Right atrium auricular region (tissue), 2 donors: ENCODE measurements at regions not wholly inside any gene's neighbourhood (a gene's known extent, or its start where the extent isn't known, plus 50 kb on each side); places are given as distances from the start of the nearest gene placed in this dataset.

Experiments used
- DNase-seq: peaks from one replicate; pipeline ENCODE4 v3.0.0-alpha.2; 2019; ENCODE audit warnings: low spot score
- H3K27ac ChIP-seq, 2 donors: fragments of 200-600 bp; sonication (generic); 1 replicate in 1 of 2; 2 replicates in 1 of 2; pipeline ENCODE4 v1.5.1; 2016 to 2019
- H3K27me3 ChIP-seq, 2 donors: fragments of 200-600 bp; sonication (generic); one replicate each; pipeline versions ENCODE4 v1.5.1 to v1.6.0; 2017 to 2019
- H3K36me3 ChIP-seq: fragments of 200-600 bp; sonication (generic); one replicate; pipeline ENCODE4 v1.5.1; 2016
- H3K4me1 ChIP-seq, 2 donors: fragments of 200-600 bp; sonication (generic); one replicate each; pipeline versions ENCODE4 v1.5.1 to v1.6.0; 2017 to 2019
- H3K4me3 ChIP-seq, 2 donors: fragments of 200-600 bp; sonication (generic); 1 replicate in 1 of 2; 2 replicates in 1 of 2; pipeline ENCODE4 v1.5.1; 2017 to 2019; ENCODE audit warnings: mild to moderate bottlenecking in 1 of 2, moderate library complexity in 1 of 2
- H3K9me3 ChIP-seq, 2 donors: fragments of 200-600 bp; sonication (generic); one replicate each; pipeline ENCODE4 v1.5.1; 2019
- TF ChIP-seq, protein P1 (sequence below), 2 donors: fragments of 200-600 bp; sonication (generic); IDR thresholded peaks; one replicate each; pipeline ENCODE4 v1.5.1; 2019; ENCODE audit warnings: antibody characterized with exemption in 2 of 2

DNA sequence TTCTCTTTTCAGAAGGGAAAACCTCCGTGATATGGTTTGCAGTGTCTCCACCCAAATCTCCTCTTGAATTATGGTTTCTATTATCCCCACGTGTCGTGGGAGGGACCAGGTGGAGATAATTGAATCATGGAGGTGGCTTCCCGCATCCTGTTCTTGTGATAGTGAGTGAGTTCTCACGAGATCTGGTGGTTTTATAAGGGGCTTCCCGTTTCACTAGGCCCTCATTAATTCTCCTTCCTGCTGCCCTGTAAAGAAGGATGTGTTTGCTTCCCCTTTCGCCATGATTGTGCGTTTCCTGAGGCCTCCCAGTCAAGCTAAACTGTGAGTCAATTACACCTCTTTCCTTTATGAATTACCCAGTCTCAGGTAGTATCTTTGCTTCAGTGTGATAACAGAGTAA is 692.7 kb upstream of the GRM7 start:
- Histone ChIP-seq H3K36me3 (no peaks in the 10 kb centered on the region), H3K27ac (no peak overlapping the region), H3K4me3 (no peak overlapping the region), H3K27me3 (no peaks in the 10 kb centered on the region), H3K4me1 (no peaks in the 10 kb centered on the region), H3K9me3 (no peaks in the 10 kb centered on the region)
- no peak for DNase-seq
- TF ChIP-seq, protein P1, sequence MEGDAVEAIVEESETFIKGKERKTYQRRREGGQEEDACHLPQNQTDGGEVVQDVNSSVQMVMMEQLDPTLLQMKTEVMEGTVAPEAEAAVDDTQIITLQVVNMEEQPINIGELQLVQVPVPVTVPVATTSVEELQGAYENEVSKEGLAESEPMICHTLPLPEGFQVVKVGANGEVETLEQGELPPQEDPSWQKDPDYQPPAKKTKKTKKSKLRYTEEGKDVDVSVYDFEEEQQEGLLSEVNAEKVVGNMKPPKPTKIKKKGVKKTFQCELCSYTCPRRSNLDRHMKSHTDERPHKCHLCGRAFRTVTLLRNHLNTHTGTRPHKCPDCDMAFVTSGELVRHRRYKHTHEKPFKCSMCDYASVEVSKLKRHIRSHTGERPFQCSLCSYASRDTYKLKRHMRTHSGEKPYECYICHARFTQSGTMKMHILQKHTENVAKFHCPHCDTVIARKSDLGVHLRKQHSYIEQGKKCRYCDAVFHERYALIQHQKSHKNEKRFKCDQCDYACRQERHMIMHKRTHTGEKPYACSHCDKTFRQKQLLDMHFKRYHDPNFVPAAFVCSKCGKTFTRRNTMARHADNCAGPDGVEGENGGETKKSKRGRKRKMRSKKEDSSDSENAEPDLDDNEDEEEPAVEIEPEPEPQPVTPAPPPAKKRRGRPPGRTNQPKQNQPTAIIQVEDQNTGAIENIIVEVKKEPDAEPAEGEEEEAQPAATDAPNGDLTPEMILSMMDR (IDR thresholded peaks at IDR 0.05), result no peak

DNA sequence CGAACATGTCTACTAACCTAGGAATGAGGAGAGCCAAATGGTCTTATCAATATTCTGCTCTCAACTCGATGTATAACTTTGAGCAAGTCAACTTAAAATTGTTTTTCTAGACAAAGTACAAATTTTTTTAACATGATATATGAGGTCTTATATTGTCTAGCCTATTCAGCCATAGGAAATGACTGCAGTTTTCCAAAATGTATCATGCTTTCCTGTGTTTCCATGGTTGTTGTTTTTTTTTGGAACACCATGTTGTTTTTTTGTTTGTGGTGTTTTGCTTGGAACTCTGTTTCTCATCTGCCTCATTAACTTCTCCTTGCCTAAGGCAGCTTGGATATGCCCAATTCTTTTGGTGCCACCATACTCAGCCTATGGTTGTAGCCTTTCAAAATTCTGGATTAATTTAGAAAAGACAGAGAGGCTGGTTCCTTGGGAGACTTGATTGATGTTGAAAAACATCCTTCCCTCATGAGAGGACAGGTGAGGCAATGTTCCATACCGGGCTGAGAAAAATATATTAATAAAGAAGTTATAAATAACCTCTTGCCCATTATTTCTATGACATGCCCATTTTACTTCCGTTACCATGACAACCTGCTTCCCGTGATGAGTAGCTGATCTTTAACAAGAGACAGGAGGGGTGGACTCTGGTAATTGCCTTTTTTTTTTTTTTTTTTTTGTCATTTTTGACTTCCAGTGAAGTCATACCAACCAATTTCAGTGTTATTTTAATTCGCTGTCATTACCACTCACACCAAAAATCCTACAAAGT is 687.9 kb upstream of the GRM7 start:
- Histone ChIP-seq H3K27ac (no peak overlapping the region), H3K4me3 (no peak overlapping the region), H3K4me1 (no peaks in the 10 kb centered on the region), H3K36me3 (no peaks in the 10 kb centered on the region), H3K27me3 (no peaks in the 10 kb centered on the region), H3K9me3 (no peaks in the 10 kb centered on the region)
- TF ChIP-seq, protein P1 (IDR thresholded peaks at IDR 0.05), result no peak
- DNase-seq, result no peak

DNA sequence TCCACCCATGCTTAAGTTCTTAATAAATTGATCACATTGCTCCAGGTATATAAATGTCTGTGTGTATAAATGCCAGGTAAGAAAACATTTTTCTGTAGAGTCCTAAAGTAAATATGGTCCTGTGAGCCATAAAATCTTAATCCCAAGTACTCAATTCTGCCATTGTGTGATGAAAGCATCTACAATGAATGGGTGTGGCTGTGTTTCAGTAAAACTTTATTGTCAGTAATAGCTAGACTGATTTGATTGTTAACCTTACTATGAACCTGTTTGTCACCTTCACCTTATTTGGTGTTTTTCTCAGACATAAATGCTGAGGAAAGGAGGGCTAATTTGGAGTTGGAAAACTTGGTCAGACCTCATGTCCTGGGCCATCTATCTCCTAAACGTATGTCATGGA is 683.5 kb upstream of the GRM7 start:
- H3K36me3 ChIP-seq, result no peaks in the 10 kb centered on the region
- no peaks in the 10 kb centered on the region for H3K9me3 ChIP-seq
- no peak overlapping the region for H3K27ac ChIP-seq
- H3K4me1 ChIP-seq, result no peaks in the 10 kb centered on the region
- DNase-seq, result no peak
- H3K27me3 ChIP-seq, result no peaks in the 10 kb centered on the region
- TF ChIP-seq, protein P1 (IDR thresholded peaks at IDR 0.05), result no peak
- H3K4me3 ChIP-seq, result no peak overlapping the region

DNA sequence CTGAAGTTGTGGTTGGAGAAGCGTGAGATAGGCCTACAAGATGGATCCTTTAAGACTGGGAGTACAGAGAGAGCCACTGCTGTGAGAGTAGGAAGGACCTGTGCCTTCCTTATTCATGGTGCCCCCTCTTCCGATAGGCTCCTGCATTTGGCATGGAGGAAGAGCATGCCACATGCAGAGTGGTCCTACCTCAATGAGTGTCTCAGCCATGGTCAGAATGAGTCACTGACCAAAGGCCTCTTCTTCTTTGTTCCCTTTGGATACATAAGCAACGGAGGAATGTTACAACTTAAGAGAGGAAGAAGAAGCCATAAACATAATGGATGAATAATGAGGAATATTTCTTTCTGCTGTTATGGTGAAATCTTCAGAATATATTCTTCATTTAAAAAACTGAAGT is 681.2 kb upstream of the GRM7 start:
- H3K4me3 ChIP-seq, result no peak overlapping the region
- H3K4me1 ChIP-seq, result no peaks in the 10 kb centered on the region
- H3K36me3 ChIP-seq, result no peaks in the 10 kb centered on the region
- H3K27ac ChIP-seq, result no peak overlapping the region
- TF ChIP-seq, protein P1 (IDR thresholded peaks at IDR 0.05), result no peak
- DNase-seq, result no peak
- no peaks in the 10 kb centered on the region for H3K27me3 ChIP-seq
- H3K9me3 ChIP-seq, result no peaks in the 10 kb centered on the region

DNA sequence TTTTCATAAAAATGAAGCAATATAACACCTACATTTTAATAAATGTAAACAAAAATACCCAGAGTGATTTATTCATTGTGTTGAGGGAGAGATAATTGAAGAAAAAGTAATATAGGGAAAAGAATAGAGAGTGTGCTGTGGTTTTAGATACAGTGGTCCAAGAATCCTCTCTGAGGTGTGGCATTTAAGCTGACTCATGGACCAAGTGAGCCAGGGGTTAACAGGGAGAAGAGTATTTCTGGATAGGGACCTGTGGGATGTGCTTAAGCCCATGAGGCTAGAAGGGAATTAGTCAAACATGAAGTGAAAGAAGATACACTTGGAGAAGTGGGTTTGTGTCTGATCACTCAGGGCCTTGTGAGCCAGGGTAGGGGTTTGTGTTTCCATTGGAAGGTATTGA is 680.7 kb upstream of the GRM7 start:
- Histone ChIP-seq H3K9me3 (no peaks in the 10 kb centered on the region), H3K36me3 (no peaks in the 10 kb centered on the region), H3K27me3 (no peaks in the 10 kb centered on the region), H3K4me3 (no peak overlapping the region), H3K4me1 (no peaks in the 10 kb centered on the region), H3K27ac (no peak overlapping the region)
- TF ChIP-seq, protein P1 (IDR thresholded peaks at IDR 0.05), result no peak
- DNase-seq, result no peak

DNA sequence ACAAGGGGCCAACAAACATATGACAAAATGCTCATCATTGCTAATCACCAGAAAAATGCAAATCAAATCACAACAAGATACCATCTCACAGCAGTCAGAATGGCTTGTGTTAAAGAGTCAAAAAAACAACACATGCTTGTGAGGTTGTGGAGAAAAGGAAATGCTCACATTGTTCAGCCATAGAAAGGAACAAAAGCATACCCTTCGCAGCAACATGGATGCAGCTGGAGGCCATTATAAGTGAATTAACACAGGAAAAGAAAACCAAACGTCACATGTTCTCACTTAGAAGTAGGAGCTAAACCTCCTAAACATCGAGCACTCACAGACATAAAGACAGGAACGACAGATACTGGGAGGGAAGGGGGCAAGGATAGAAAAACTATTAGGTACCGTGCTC is 678.4 kb upstream of the GRM7 start:
- no peaks in the 10 kb centered on the region for H3K36me3 ChIP-seq

More for the DNA sequence above, 678.4 kb upstream of the GRM7 start:
- no peaks in the 10 kb centered on the region for H3K4me1 ChIP-seq
- H3K4me3 ChIP-seq, result no peak overlapping the region
- no peak for DNase-seq
- no peaks in the 10 kb centered on the region for H3K27me3 ChIP-seq
- H3K9me3 ChIP-seq, result peaks cover 0 to under 1% of the 10 kb centered on the region in 2 donors
- TF ChIP-seq, protein P1 (IDR thresholded peaks at IDR 0.05), result no peak
- H3K27ac ChIP-seq, result no peak overlapping the region
